GM21786 (cell line): ENCODE measurements at regions not wholly inside any gene's neighbourhood (a gene's known extent, or its start where the extent isn't known, plus 50 kb on each side); places are given as distances from the start of the nearest gene placed in this dataset.
"Not testable (repeated sequence)": the region's sequence is repeated elsewhere in the genome, so short reads cannot be mapped to it uniquely, and the experiment has no call there.

Source experiments
- ATAC-seq: cut with Tn5 transposase; IDR thresholded peaks from one replicate; pipeline ENCODE4 v1.9.1; 2021; ENCODE audit not compliant: unreplicated experiment

DNA sequence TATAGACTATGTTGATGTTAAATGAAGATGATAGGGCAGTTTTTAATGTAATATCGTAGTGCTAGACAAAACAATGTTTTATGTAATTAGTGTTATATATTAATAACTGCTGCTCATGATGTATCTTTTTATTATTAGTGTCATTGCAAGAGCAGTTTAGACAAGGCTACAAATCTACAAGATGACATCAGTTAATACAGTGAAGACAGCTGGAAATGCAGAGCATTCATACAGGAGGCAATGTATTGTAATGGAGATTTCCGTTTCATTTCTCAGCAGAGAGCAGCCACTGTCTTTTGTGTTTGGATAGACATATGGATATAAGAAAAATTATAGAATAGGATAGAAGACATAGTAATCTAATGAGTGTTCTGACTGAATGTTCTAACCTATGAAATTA is 178.0 kb downstream of the FOXG1 start:
- no peak for ATAC-seq

DNA sequence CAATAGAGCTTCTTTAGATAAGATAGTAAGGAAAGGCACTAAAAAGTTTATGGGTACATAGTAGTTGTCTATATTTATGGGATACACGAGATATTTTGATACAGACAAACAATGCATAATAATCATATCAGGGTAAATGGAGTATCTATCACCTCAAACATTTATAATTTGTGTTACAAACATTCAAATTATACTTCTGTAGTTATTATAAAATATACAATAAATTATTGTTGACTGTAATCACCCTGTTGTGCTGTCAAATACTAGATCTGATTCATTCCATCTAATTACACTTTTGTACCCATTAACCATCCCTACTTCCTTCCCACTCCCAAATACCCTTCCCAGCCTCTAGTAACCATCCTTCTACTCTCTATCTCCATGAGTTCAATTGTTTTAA is 179.7 kb downstream of the FOXG1 start:
- no peak for ATAC-seq

DNA sequence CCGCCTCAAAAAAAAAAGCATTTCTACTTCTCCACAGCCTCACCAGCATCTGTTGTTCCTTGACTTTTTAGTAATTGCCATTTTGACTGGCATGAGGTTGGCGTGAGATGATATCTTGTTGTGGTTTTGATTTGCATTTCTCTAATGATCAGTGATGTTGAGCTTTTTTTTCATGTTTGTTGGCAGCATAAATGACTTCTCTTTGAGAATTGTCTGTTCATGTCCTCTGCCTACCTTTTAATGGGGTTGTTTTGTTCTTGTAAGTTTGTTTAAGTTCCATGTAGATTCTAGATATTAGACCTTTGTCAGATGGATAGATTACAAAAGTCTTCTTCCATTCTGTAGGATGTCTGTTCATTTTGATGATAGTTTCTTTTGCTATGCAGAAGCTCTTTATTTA is 182.9 kb downstream of the FOXG1 start:
- no peak for ATAC-seq

DNA sequence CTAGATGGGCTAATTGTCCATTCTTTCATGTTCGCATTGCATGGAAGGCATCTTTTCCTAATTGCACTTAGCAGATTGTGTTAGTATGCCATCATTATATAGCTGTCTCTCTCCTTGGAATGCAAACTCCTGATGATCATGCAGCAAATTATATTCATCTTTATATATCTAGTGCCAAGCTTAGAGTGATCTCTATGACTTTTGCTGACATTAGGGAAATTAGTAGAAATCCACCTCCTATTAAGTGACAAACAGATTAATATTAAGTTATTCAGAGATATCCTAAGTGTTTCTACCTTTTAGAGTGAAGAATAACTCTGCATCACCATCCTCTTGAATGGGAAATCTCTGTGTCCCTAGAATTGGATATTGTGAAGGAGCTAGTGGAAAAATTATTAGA is 185.6 kb downstream of the FOXG1 start:
- no peak for ATAC-seq

DNA sequence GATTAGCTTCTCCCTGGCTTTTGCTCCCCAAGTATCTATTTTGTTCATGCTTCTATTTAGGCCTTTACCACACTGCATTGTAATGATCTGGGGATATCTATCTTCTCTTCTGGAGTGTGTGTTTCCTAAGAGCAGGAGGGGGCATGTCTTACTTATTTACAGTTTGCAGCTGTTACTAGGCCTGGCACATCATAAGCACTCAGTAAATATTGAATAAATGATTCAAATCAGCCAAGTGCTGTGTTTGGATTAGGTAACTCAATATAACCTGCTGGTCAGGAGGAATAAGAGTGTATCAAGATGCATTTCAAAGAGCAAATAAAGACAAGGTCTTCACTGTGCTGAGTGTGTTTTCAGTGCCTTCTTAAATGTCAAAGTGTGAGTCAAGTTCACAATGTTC is 186.1 kb downstream of the FOXG1 start:
- ATAC-seq, result no peak

DNA sequence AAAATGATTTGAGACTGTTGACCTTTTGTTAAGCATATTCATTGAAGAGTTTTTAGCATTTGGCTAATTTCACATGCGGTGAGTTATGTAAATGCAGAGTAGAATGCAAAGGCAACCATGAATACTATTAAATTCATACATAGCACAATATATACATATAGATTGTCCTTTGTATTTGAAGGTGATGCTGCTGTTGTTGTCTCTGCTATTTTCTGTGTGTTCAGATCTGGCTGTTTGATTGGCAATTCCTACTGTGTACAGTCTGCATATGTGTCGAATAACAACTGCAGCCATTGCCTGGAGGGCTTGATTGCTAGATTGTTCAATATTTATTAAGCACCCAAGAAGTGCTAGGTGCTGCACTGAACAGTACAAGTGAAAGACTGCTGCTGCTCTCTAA is 187.4 kb downstream of the FOXG1 start:
- ATAC-seq, result no peak

DNA sequence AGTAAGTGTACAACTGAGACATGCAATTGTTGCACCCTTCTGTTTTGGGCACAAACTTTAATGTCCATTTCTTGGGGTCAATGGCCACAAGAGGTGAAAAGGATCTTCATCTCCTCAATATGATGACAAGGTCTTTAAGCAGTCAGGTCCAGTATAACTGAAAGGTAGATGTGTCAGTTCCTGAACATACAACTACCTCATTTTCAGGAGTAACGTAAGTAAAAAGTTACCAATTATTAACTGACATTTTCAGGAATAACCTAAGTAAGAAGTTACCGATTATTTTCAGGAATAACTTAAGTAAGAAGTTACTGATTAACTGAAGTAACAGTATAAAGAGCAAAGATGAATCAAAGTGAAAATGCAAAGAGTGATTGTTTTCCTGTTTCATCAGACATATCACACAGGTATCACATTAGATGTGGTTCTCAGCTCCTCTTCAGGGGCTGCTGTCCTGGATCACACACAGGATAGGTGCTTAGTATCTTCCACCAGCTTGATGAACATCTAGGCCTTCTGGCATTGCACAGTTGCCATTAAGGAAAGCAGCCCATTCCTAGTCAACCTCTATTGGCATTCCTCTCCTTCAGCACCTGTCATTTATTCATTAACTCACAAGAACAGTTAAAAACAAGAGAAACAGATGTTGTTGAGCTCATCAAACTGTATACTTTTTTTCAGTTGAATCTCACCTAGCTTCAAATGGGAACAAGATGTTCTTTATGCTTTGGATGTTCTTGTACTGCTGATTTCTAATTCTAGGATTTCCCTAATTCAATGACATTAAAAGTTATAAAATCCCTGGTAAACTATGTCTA is 200.0 kb downstream of the FOXG1 start:
- peak; percentile 78 for ATAC-seq

DNA sequence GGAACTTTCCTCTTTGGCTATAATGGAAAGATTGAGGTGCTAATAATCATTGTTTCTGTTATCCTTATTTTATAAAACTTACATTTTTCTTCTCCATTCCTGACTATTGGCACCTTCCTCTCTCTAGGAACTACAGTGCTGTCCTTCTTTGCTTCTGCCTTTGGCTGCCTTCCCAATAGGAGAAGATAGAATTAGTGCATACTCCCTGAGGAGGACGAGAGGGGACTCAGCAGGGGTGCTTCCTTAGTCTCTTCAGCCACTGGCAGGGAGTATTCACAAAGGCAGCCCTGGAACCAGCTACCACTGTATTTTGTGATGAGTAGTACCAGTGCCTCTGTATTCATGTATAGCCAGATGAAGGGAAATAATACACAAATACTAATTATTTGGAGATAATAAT is 208.5 kb downstream of the FOXG1 start:
- no peak for ATAC-seq

DNA sequence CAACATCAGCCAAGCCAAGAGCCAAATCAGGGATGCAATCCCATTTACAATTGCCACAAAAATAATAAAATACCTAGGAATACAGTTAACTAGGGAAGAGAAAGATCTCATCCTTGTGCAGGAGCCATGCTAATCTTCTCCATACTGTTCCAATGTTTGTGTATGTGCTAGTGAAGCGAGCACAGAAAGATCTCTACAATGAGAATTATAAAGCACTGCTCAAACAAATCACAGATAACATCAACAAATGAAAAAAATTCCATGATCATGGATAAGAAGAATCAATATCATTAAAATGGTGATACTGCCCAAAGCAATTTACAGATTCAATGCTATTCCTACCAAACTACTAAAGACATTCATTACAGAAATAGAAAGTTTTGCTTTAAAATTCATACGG is 215.6 kb downstream of the FOXG1 start:
- no peak for ATAC-seq

DNA sequence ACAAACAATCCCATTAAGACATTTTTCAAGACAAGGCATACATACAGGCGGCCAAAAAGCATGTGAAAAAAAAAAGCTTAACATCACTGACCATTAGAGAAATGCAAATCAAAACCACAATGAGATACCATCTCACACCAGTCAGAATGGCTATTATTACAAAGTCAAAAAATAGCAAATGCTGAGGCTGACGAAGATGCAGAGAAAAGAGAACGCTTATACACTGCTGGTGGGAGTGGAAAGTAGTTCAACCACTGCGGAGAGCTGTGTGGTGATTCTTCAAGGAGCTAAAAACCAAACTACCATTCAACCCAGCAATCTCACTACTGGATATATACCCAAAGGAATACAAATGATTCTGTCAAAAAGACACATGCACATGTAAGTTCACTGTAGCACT is 216.7 kb downstream of the FOXG1 start:
- ATAC-seq, result no peak

DNA sequence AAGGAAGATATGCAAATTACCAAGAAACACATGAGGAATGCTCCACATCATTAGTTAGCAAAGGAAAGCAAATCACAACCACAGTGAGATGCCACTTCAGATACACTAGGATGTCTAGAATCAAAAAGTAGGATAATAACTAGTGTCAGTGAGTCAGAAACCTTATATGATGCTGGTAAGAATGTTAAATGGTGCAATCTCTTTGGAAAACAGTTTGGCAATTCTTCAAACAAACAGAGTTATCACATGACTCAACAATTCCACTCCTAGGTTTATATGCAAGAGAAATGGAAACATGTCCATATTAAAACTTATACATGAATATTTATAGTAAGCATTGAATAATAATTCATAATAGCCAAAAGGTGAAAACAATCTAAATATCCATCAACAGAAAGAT is 220.9 kb downstream of the FOXG1 start:
- ATAC-seq, result no peak

DNA sequence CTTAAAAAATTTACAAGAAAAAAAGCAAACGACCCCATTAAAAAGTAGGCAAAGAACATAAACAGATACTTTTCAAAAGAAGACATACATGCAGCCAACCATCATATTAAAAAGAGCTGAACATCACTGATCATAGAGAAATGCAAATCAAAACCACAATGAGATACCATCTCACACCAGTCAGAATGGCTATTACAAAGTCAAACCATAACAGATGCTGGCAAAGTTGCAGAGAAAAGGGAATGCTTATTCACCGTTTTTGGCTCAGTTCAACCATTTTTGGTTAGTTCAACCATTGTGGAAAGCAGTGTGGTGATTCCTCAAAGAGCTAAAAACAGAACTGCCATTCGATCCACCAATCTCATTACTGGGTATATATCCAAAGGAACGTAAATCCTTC is 230.6 kb downstream of the FOXG1 start:
- ATAC-seq, result not testable (repeated sequence)

DNA sequence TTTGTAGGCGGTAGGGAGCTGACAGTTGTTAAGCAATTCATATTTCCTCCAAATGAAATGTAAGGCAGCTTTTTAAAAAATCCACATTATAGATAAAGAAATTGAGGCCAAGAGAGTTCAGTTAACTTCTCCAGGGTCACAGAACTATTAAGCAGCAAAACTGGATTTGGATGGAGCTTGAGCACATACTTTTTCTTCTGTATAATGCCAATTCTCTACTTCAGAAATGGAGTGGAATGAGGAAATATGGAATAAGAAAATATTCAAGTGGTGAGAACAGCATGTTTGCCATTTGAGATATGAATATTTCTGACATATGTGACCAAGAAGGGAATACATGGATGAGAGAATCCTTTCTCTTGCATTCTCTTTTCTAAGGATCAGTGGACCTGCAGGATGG is 233.1 kb downstream of the FOXG1 start:
- ATAC-seq, result no peak

DNA sequence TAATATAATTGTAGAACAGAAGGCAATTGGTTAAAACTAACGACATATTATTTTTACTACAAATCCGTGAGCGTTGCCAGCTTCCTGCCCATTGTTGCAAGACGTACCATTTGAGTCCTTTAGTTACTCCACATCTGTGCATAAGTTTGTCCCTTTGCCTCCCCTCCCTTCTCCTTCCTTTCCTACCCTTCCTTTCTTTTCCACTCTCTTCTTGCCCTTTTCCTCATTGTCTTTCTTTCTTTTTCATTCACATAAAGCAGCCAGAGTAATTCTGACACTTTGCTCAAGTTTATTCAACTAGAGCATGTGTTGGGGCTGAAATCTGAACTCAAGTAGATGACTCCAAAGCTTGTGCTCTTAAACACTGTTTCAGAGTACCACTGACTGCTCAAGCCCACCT is 239.1 kb downstream of the FOXG1 start:
- no peak for ATAC-seq

DNA sequence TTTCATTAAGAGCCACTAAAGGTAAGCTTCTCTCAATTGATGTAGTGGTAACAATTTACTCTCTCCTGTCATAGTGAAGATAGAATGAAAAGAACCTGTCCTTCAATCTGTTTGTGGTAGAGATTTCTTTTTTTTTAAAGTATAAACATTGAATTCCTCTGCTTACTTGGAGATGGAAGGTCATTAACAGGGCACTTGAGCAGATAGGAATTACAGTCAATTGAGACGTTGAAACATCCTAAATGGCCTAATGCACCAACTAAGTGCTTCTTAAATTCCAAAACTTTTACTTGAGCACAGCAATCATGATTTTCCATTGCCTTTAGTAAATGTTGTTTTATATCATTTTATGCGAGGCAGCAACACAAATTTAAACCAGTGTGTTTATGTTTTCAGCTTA is 241.4 kb downstream of the FOXG1 start:
- no peak for ATAC-seq

DNA sequence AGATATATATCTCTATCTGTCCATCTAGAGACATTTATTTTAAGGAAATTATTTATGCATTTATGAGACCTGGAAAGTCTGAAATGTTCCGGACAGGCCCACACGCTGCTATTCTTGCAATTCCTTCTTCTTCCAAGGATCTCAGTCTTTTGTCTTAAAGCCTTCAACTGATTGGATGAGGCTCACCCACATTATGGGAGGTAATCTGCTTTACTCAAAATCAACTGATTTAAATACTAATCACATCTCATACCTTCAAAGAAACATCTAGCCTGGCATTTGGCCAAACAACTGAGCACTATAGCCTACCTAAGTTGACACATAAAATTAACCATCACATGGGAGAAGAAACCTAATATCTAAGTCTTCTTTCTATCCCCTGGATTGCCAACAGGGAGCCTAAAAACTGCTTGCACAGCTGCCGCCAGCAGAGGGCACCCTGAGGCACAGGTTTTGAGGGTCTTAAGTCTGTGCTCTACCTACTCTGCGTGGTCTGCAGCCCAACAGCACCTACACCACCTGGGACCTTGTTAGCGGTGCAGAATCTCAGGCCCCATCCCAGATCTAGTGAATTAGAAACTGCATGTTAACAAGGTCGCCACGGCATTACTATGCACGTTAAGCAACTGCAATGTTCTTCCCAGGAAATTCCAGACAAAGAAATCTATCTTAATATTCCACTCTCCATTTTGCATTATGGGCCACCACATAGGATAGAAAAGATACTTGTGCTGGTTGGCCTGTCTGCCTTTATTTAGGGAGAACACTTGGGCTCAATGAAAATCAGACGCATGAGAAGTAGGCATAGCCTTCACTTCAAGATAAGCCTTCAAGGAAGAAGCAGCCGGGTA is 249.7 kb downstream of the FOXG1 start:
- no peak for ATAC-seq

DNA sequence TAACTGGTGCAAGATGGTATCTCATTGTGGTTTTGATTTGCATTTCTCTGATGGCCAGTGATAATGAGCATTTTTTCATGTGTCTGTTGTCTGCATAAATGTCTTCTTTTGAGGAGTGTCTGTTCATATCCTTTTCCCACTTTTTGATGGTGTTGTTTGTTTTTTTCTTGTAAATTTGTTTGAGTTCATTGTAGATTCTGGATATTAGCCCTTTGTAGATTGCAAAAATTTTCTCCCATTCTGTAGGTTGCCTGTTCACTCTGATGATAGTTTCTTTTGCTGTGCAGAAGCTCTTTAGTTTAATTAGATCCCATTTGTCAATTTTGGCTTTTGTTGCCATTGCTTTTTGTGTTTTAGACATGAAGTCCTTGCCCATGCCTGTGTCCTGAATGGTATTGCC is 256.9 kb downstream of the FOXG1 start:
- ATAC-seq, result not testable (repeated sequence)

DNA sequence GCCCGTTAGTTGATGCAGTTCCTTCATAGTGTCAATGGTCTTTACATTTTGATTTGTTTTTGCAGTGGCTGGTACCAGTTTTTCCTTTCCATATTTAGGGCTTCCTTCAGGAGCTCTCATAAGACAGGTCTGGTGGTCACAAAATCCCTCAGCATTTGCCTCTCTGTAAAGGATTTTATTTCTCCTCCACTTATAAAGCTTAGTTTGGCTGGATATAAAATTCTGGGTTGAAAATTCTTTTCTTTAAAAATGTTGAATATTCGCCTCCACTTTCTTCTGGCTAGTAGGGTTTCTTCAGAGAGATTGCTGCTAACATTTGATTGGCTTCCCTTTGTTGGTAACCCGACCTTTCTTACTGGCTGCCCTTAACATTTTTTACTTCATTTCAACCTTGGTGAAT is 260.9 kb downstream of the FOXG1 start:
- not testable (repeated sequence) for ATAC-seq

DNA sequence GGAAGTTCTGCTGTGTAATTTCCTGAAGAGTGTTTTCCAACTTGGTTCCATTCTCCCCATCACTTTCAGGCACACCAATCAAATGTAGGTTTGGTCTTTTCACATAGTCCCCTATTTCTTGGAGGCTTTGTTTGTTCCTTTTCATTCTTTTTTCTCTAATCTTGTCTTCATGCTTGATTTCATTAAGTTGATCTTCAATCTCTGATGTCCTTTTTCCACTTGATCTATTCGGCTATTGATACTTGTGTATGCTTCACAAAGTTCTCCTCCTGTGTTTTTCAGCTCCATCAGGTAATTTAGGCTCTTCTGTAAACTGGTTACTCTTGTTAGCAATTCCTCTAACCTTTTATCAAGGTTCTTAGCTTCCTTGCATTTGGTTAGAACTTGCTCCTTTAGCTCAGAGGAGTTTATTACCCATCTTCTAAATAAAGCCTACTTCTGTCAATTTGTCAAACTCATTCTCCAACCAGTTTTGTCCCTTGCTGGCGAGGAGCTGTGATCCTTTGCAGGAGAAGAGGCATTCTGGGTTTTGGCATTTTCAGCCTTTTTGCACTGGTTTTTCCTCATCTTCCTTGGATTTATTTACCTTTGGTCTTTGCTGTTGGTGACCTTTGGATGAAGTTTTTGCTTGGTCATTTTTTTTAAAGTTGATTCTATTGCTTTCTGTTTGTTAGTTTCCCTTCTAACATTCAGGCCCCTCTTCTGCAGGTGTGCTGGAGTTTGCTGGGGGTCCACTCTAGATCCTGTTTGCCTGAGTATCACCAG is 261.5 kb downstream of the FOXG1 start:
- not testable (repeated sequence) for ATAC-seq

DNA sequence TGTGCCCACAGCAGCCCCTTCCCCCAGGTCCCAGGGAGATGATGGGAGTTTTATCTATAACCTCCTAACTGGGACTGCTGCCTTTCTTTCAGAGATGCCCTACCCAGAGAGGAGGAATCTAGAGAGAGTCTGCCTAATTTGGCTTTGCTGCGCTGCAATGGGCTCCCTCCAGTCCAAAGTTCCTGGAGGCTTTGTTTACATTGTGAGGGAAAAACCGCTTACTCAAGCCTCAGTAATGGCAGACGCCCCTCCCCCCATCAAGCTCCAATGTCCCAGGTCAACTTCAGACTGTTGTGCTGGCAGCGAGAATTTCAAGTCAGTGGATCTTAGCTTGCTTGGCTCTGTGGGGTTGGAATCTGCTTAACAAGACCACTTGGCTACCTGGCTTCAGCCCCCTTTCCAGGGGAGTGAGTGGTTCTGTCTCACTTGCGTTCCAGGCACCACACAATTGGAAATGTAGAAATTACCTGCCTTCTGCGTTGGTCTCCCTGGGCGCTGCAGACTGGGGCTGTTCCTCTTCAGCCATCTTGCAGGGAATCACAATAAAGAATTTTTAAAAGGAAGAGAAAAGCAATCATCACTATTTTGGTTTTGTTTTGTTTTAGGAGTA is 262.5 kb downstream of the FOXG1 start:
- ATAC-seq, result no peak

DNA sequence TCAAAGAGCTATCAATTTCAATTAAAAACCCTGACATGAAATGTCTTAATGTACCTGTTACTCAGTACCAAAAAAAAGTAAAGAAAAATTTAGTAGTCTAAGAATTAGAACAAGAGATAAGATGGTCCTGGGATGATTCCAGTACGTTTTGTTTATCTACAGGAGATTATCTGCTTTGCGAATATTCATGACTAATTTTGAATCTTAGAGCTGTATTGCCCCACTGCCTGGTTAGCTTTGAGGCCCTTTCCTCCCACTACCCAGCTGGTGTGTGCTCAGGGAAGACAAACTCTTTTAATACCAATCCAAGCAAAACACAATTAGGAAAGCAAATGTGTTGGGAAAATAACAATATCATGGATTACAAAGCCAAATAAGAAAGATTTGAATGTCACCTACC is 263.5 kb downstream of the FOXG1 start:
- no peak for ATAC-seq
